ENCODE measurements at regions not wholly inside any gene's neighbourhood (a gene's known extent, or its start where the extent isn't known, plus 50 kb on each side); places are given as distances from the start of the nearest gene placed in this dataset.
"Not testable (repeated sequence)": the region's sequence is repeated elsewhere in the genome, so short reads cannot be mapped to it uniquely, and the experiment has no call there.

GRCh38 chr1:149278156-149278555, 174.8 kb upstream of the NBPF9 start:
- DNase-seq (ENCODE audit: low read depth, low spot score), result not testable (repeated sequence)

DNA sequence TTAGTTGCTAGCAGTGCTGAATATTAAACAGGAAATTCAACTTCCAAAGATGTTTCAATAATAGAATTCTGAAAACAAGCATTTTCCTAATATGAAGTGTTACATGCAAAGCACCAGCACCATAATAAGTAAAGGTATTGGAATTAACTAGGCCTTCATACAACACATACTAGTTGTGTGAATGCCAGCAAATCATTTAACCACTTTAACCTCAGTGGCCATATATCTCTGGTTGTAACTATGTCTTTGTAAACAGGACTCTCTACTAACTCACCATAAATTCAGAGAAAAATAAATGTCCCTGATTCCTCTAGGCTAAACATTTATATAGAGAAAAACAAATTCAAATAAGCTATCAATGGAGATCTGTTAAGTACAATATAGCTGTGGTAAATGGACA, 175.7 kb upstream of the NBPF9 start:
- DNase-seq (ENCODE audit: low read depth, low spot score), result not testable (repeated sequence)

DNA sequence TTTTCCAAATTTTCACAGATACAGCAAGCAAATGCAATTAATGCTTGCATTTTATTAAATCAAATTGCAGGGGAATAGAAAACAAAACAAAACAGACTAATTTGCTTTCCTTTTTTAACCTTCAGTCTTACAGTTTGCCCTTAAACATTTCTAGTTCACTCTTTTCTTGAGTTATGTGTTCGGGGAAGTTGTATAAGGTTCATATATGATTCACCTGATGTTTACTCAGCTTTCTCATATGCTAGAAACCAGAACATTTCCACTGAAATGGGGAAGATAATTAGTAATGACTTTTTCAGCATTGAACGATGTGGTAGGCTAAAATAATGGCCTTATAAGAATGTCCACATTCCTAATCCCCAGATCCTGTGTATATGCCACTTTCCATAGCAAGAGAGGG, 176.2 kb upstream of the NBPF9 start:
- not testable (repeated sequence) for DNase-seq (ENCODE audit: low read depth, low spot score)

- DNase-seq (ENCODE audit: low read depth, low spot score), result not testable (repeated sequence)
Observed at GRCh38 chr1:149284773-149285172, 181.4 kb upstream of the NBPF9 start.

DNA sequence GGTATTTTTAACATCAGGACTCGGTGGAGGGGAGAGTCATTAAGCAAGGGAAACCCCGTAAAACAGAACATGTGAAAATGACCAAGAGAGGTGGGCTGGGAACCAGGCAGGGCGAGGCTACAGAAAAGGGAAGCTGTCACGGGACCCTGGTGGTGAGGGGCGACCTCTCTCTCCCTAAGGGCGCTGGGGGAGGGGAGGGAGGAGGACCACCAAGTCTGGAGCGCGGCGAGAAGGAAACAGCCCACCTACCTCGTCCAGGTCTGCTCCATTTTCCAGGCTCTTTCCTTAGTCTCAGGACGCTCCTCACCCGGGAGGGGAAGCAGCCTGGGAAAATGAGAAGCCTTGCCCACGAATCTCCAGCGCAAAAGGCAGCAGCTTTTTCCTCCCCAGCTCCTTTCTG, 181.9 kb upstream of the NBPF9 start:
- DNase-seq (ENCODE audit: low read depth, low spot score), result not testable (repeated sequence)

GRCh38 chr1:149285638-149286037, 182.3 kb upstream of the NBPF9 start:
- not testable (repeated sequence) for DNase-seq (ENCODE audit: low read depth, low spot score)

GRCh38 chr1:149288580-149288979, 185.2 kb upstream of the NBPF9 start:
- not testable (repeated sequence) for DNase-seq (ENCODE audit: low read depth, low spot score)

DNA sequence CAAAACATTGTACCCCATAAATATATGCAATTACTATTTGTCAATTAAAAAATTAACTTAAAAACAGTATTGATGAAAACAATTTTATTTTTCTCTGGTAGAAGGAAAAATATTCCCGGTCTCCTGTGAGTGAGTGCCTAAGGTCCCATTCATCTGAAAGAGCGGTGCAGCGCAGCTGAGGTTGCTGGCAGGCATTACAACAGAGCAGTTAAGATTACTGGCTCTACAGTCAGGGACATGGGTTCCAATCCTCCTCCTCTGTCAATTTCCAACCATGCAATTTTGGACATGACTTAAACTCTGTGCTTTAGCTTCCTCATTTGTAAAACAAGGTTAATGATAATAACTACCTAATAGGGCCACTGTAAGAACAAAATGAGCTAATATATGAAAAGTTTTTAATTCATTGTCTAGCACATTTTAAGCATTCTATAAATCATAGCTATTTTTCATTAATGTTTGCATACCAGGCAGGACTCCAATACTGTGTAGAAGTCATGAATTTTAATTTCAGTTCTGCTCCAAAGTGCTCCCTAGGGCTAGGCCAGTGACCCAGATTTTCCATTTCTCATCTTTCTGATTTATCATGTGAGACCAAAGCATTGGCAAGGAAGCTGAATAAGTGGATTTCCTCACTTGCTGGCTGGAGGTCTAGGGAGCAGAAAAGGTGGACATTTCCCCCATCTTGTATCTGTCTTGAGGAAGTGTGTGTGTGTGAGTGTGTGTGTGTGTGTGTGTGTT, 174.2 kb upstream of the NBPF19 start:
- DNase-seq (ENCODE audit: low read depth, low spot score), result not testable (repeated sequence)

GRCh38 chr1:149301282-149301681, 173.6 kb upstream of the NBPF19 start:
- DNase-seq (ENCODE audit: low read depth, low spot score), result not testable (repeated sequence)

GRCh38 chr1:149304796-149305195, 170.0 kb upstream of the NBPF19 start:
- not testable (repeated sequence) for DNase-seq (ENCODE audit: low read depth, low spot score)

DNA sequence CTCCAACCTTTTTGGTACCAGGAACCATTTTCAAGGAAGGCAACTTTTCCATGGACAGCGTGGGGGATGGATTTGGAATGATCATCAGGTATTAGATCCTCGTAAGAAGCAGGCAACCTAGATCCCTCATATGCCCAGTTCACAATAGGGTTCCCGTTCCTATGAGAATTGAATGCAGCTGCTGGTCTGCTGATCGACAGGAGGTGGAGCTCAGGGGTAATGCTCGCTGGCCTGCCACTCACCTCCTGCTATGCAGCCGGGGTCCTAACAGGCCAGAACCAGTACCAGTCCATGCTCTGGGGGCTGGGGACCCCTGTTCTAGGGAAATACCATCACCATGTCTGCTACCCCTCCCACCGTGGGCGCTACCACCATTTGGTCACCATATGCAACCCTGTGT, 167.2 kb upstream of the NBPF19 start:
- DNase-seq (ENCODE audit: low read depth, low spot score), result not testable (repeated sequence)

DNA sequence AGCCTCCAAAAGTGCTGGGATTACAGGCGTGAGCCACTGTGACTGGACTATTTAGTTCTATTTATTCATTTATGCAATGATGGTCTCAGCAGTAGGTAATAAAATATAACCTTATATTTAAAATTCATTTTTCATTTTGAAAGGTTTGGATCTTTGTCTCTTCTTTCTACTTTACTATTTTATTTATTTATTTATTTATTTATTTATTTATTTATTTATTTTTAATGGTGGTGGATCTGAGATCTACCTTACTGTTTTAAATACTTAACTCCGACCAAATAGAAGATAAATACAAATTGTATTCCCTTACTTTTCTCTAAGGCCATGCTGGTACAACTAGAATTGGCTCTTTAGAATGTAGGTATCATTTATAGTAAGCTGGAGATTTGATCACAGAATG, 159.9 kb upstream of the NBPF19 start:
- not testable (repeated sequence) for DNase-seq (ENCODE audit: low read depth, low spot score)

DNA sequence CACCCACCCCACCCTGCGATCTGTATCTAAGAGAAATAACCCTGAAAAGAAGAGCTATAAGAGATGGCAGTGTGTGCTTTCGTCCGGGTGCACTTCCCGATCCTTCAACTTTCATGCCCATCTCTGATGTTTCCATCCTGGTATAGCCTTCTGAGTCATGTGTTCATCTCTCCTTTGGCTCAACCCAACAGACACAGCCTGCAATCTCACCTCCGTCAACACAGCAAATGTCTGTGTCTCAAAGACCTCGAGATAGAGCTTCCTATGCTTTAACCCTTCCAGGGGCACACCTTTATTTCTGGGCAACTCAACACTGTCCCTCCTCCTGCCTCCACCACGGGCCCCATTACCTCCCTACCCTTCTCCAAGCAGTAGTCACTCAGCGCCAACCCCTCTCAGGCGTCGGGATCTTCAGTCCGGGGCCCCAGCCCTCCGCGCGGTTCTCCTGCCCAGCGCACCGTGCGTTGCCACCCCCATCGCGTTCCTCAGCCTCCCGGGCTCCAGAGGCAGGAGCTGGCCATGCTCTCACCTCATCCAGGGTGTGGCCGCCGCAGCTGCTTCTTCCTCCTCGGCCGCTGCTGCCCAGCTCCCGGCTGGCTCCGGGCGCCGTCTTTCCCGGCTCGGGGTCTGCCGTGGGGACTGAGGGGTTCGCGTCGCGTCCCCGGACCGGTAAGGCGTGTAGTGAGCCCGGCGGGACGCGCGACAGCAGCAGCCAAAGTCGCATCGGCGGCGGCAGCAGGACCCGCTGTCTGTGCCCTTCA, 153.7 kb upstream of the NBPF19 start:
- DNase-seq (ENCODE audit: low read depth, low spot score), result not testable (repeated sequence)

GRCh38 chr1:149321732-149322016, 153.2 kb upstream of the NBPF19 start:
- DNase-seq (ENCODE audit: low read depth, low spot score), result not testable (repeated sequence)

DNA sequence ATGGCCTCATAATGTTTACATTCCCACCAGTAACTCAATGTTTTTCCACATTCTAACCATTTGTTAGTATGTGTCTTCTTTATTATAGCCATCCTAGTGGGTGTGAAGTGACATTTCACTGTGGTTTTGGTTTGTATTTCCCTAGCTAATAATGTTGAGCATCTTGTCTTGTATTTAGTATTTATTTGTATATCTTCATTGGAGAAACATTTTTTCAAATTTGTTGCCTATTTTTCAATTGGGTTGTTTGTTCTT, 144.8 kb upstream of the NBPF19 start:
- not testable (repeated sequence) for DNase-seq (ENCODE audit: low read depth, low spot score)

DNA sequence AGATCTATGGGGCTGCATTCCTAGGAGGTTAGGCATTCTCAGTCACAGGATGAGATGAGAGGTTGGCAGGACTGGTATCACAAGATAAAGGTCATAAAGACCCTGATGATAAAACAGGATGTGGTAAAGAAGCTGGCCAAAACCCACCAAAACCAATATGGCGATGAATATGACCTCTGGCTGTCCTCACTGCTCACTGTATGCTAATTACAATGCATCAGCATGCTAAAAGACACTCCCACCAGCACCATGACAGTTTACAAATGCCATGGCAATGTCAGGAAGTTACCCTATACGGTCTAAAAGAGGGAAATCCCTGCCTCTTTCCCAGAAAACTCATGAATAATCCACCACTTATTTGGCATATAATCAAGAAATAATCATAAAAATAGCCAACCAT, 138.8 kb upstream of the NBPF19 start:
- DNase-seq (ENCODE audit: low read depth, low spot score), result not testable (repeated sequence)

DNA sequence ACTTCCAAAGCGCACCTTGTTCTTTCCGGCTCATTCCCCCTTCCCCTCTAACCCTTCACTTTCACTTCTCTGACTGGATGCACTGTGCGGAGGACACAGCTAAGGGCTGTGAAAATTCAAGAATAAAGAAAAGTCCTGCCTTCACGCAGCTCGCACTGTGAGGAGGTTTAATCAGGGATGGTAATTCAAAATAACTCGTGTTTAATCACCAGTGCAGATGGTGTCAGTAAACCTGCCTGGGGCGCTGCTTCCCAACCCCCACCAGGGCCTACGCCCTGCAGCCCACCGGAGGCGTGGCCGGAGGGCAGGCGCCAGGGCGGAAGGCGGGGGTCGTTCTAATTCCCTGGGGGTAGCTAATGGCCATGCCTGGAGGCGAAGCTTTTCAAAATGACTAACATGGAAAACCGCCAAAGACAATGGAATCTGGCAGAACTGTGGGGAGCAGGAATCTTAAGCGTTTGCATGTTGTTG, 136.6 kb upstream of the NBPF19 start:
- DNase-seq (ENCODE audit: low read depth, low spot score), result not testable (repeated sequence)

GRCh38 chr1:149338698-149339097, 136.1 kb upstream of the NBPF19 start:
- DNase-seq (ENCODE audit: low read depth, low spot score), result not testable (repeated sequence)

- not testable (repeated sequence) for DNase-seq (ENCODE audit: low read depth, low spot score)
Observed at GRCh38 chr1:149349448-149349847, 125.4 kb upstream of the NBPF19 start.

- not testable (repeated sequence) for DNase-seq (ENCODE audit: low read depth, low spot score)
Observed at GRCh38 chr1:149352205-149352604, 122.6 kb upstream of the NBPF19 start.

DNA sequence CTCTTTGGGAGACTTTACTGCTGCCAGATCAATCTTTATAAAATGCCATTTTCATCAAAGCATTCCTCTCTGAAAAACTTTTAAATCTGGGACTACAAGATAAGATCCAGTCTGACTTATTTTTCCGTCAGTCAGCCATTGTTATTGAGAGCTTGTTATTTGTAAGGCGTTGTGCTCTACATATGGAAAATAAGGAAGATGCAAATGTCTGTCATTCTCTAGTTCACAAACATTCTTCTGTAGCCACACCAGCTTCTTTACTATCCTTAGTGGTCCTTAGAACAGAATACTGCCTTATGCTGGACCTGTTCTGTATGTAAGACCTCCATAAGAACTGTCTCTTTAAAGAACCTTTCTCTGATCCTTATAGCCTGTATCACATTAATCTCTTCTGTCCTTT, 120.3 kb upstream of the NBPF19 start:
- DNase-seq (ENCODE audit: low read depth, low spot score), result not testable (repeated sequence)

DNA sequence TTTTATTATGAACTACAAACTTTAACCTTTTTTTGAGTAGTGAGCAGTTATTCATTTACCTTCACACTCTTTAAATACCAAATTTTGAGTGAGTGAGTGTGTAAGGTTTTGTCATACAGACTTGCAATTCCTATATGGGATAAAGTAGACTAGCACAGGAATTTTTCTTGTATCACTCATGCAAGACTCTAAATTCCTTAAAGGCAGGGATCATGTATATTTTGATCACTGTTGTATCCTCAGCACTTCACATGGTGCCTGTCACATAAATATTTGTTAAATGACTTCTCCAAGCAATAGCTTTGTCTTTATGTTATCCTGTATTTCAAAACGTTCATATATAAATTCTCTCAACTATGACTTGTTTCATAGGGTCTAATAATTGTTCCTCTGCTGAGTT, 119.1 kb upstream of the NBPF19 start:
- DNase-seq (ENCODE audit: low read depth, low spot score), result not testable (repeated sequence)

- not testable (repeated sequence) for DNase-seq (ENCODE audit: low read depth, low spot score)
Observed at GRCh38 chr1:149356152-149356551, 118.7 kb upstream of the NBPF19 start.

Data from brain pericyte (primary cell).